Cardiac muscle cell (in vitro differentiated cells and primary cell): ENCODE measurements at regions not wholly inside any gene's neighbourhood (a gene's known extent, or its start where the extent isn't known, plus 50 kb on each side); places are given as distances from the start of the nearest gene placed in this dataset.
A peak's percentile ranks its signal among the peaks of the same experiment; 100 is the strongest.

Experiments used
- DNase-seq, 2 donors: peaks; one replicate each; pipeline versions ENCODE4 v3.0.0 to v3.0.0-alpha.2; 2010 to 2017; ENCODE audit warnings: low read depth in 1 of 2, low spot score in 1 of 2
- H3K27ac ChIP-seq: fragments of 200-600 bp; sonication (generic); 2 replicates; pipeline ENCODE4 v1.5.1; 2016
- H3K27me3 ChIP-seq: fragments of 200-600 bp; sonication (generic); 2 replicates; pipeline ENCODE4 v1.6.0; 2016; ENCODE audit warnings: control low read depth
- H3K36me3 ChIP-seq: fragments of 200-600 bp; sonication (generic); 2 replicates; pipeline ENCODE4 v1.5.1; 2016; ENCODE audit warnings: control low read depth
- H3K4me1 ChIP-seq: fragments of 200-600 bp; sonication (generic); 2 replicates; pipeline ENCODE4 v1.8.1; 2017; ENCODE audit warnings: low read depth, mild to moderate bottlenecking, mixed run types
- H3K4me3 ChIP-seq: fragments of 200-600 bp; sonication (generic); 2 replicates; pipeline ENCODE4 v1.5.1; 2016; ENCODE audit warnings: mild to moderate bottlenecking
- H3K9me3 ChIP-seq: fragments of 200-600 bp; sonication (generic); 2 replicates; pipeline ENCODE4 v1.5.1; 2017; ENCODE audit warnings: low read depth, mild to moderate bottlenecking, control low read depth
- CTCF ChIP-seq: IDR thresholded peaks from 2 replicates; pipeline ENCODE4 v1.5.1; 2012; ENCODE audit warnings: low read depth, mild to moderate bottlenecking, low read length

- no peaks in the 10 kb centered on the region for H3K4me1 ChIP-seq
- no peaks in the 10 kb centered on the region for H3K27me3 ChIP-seq
- H3K4me3 ChIP-seq: no peak overlapping the region
- no peaks in the 10 kb centered on the region for H3K9me3 ChIP-seq
- H3K36me3 ChIP-seq: no peaks in the 10 kb centered on the region
- no peak for TF ChIP-seq CTCF
- peak in 1 of 2 donors; percentile 81 for DNase-seq
- H3K27ac ChIP-seq: no peak overlapping the region
Observed at GRCh38 chr4:127143460-127144195, 489.1 kb upstream of the INTU start.

DNA sequence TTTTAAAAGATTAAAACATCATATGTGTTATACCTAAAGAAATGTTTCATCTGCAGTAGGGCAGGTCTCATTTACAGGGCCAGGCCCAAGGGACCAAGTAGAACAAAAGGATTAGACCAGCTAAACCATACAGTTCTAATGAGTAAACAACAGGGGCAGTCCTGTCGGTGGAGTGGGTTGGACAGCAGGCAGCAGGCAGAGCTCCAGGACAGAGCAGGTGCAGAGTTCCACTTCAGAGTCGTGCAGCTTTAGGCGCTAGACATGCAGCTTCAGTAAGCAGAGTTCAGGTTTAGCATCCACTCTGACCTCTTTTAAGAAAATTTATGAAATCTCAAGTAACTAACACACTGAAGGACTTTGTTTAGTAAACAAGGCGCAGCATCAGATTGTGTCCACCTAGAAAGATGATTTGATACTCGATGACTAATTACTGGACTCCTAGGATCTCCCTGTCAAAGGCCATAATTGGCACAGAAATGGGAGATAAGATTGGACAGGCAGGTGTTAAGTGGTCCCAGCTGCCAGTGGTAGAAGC is 487.7 kb upstream of the INTU start:
- no peak for DNase-seq
- no peaks in the 10 kb centered on the region for H3K36me3 ChIP-seq
- H3K4me1 ChIP-seq: no peaks in the 10 kb centered on the region
- TF ChIP-seq CTCF: no peak
- no peaks in the 10 kb centered on the region for H3K27me3 ChIP-seq
- H3K9me3 ChIP-seq: no peaks in the 10 kb centered on the region
- H3K4me3 ChIP-seq: no peak overlapping the region
- no peak overlapping the region for H3K27ac ChIP-seq

DNA sequence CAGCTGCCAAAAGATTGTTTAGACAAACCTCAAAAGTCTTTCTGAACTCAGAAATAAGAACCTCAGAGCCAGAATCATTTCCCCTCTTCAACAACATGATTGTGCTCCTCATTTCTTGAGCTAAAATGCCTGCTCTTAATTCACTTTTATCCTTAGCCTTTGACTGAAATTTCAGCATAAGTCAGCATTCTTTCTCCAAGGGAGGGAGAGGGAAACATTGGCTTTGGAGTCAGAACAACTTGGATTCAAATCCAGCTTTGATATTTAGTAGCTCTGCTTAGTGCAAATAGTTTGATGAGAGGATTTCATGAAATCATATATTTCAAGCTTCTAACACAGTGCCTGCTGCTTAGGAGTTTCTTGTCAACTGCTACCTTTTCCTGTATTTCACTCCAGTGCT is 484.6 kb upstream of the INTU start:
- H3K27ac ChIP-seq: no peak overlapping the region
- H3K9me3 ChIP-seq: no peaks in the 10 kb centered on the region
- no peaks in the 10 kb centered on the region for H3K27me3 ChIP-seq
- H3K36me3 ChIP-seq: no peaks in the 10 kb centered on the region
- no peak for TF ChIP-seq CTCF
- H3K4me3 ChIP-seq: no peak overlapping the region
- H3K4me1 ChIP-seq: no peaks in the 10 kb centered on the region
- DNase-seq: no peak

DNA sequence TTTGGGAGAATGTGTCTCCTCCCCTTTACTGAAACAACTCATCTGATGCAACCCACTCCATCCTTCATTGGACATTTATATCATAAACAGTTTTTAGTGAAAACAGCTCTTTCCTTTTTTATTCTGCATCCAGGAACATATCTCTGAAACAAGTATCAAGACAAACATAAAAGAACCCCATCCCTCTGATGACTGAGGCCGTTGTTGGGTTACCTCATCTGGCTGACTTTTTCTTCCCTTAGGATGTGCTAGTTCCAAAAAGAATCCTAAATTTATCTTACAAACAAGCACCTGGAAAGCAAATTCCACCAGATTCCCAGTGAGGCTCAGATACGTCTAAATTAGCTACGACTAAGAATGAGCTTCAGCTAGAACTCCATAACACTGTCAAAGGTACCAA is 483.7 kb upstream of the INTU start:
- Histone ChIP-seq H3K36me3 (no peaks in the 10 kb centered on the region), H3K27ac (no peak overlapping the region), H3K4me1 (no peaks in the 10 kb centered on the region), H3K27me3 (no peaks in the 10 kb centered on the region), H3K9me3 (no peaks in the 10 kb centered on the region), H3K4me3 (no peak overlapping the region)
- TF ChIP-seq CTCF: no peak
- no peak for DNase-seq

GRCh38 chr4:127151941-127152340 is 480.8 kb upstream of the INTU start:
- DNase-seq: no peak
- Histone ChIP-seq H3K27ac (no peak overlapping the region), H3K4me3 (no peak overlapping the region), H3K27me3 (no peaks in the 10 kb centered on the region), H3K9me3 (no peaks in the 10 kb centered on the region), H3K4me1 (no peaks in the 10 kb centered on the region), H3K36me3 (no peaks in the 10 kb centered on the region)
- no peak for TF ChIP-seq CTCF
